HG02973 (cell line): ENCODE measurements at regions not wholly inside any gene's neighbourhood (a gene's known extent, or its start where the extent isn't known, plus 50 kb on each side); places are given as distances from the start of the nearest gene placed in this dataset.
"Not testable (repeated sequence)": the region's sequence is repeated elsewhere in the genome, so short reads cannot be mapped to it uniquely, and the experiment has no call there.

Experiments
- ATAC-seq: cut with Tn5 transposase; IDR thresholded peaks from one replicate; pipeline ENCODE4 v1.9.1; 2021; ENCODE audit warnings: moderate library complexity; ENCODE audit not compliant: unreplicated experiment

DNA sequence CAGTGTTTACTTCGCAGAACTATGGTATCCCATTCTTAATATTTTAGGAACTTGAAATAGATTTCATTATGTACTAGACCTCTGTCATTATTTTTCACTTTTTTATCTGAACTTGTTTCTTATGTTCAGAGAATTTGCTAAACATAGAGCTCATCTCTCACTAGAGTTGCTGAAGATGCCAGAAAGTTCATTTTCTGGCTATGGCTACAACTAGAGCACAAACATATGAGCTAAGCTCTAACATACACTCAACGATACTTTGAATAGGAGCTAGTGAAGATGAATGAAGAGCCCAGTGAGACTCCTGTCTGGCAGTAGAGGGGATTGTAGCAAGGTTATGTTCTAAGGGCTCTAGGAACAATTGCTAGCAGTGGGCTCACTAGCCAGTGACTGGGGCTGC is 582.2 kb downstream of the KIF4B start:
- ATAC-seq: no peak

DNA sequence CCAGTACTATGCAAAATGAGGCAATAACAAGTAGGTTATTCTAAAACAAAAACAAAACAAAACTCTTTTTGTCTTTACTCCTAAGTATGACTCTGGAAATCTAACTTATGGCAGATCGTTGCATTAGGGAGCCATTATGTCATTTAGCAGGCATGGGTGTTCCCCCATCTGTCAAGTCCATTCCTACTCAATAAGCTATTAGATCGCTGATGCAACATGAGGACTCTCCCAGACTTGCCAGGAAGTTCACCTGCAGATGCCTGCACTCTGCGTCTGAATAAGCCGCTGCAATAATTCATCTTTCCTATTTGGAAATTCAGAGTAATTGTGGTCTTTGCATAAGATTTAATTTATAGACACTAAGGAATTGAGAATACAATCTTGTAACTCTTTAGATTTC is 585.0 kb downstream of the KIF4B start:
- ATAC-seq: no peak

DNA sequence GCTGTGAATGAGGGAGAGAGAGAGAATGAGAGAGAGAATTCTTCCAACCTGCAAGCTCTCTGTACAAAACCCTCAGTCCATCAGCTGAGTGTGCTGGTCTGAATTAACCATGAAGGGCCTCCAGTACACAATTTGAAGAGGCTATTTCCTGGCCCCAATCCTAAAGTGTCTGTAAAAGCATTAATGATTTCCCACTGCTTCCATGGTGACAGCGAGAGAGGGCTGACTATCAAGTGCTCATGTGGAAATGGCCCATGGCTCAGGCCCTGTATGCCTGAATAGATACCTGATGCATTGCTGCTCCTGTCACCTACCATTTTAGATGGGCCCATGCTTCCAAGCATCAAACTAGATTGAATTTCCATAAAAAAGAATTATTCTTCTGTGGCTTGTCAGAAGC is 592.4 kb downstream of the KIF4B start:
- ATAC-seq: no peak

DNA sequence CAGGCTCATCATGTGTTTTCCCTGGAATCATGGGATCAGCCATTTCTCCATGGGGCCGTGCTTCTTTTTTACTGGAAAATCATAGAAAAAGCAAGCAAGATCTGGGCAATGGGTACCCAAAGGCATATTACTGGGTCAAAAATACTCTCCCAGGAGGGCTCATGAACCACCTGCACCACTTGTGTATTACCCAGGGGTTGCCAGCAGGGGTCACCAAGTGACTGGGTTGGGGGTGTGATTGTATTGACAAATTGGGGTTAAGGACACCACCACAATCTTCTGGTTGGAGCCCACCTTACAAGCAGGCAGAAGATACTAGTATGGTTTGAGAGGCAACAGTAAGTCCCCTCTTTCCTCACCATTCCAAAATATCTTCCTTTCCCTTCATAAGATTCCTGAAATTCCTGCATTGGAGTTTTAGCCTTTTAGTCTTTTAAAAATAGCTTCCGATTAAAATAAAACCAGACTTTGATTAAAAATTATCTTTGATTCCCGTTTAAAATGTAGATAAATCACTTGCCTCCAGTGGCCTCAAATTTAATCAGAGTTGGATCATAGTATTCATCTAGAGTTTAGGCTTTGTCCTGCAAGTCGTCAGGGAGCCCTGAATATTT is 603.3 kb downstream of the KIF4B start:
- ATAC-seq: peak; percentile 80

DNA sequence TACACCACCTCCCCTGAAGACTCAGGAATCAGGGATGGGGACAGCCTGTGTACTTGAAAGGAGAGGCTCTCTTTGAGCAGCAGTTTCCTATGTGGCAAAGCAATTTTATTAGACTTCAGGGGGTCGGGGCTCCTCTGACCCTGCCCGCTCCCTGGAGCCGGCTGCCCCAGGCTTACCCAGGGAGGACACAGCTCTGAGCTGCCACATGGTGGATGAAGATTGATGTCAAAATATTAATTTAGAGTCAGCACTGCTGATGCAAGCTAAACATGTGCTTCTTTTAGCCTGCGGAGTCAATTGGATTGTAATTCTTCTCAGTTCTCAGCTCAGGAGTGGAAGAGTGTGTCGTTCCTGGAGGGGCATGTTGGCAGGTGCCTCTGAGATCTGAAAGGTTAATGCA is 606.1 kb downstream of the KIF4B start:
- no peak for ATAC-seq

DNA sequence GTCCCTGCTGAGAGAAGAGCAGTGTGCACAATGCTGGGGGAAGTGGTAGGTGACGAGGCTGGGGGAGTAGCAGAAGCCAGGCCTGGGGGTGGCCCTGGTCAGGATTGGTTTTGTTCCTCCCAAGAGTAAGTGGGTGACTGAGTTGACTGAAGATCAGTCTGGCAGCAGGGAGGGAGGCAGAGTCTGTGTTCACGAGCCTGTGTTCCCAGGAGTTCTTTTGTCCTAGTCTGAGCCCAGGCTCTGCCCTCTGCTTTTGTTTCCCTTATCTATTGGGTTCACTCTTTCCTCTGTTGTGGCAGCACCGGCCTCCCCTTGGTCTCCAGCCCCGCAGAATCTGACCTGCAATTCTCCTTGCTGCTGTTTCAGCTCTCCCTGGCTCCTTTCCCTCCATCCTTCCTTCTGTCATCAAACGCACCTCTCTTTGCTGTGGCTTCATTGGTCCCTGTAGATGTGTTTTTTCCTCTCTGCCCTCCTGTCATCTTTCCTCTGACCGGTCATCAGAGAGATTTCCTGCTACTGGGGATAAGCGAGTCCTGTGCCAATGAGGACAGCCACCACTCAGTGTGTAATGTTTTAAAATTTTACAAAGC is 607.4 kb downstream of the KIF4B start:
- no peak for ATAC-seq

DNA sequence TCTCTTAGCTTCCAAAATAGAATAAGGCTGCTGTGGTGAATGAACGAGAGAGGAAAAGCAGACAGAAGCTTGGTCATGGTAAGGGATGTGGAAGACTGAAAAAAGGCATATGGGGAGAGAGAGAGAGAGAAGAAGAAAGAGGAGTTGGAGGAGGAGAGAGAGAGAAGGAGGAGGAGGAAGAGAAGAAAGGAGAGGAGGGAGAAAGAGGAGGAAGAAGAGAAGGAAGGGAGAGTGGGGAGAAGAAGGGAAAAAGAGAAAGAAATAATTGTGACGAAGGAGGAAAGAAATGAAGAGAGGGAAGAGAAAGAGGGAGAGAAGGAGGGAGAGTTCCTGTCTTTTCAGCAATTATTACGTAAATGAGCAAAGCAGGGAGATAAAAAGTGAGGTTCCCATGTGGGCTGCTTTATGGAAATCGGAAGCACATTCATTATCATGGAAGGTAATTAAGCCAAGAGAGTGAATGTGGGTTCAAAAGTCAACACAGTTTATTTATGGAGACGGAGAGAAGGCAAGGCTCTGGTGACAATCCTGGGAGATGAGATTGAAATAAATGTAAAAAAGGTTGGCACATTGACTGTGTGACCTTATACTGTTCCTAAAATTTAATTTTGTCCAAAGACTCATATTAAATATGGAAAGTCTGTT is 611.2 kb downstream of the KIF4B start:
- no peak for ATAC-seq

DNA sequence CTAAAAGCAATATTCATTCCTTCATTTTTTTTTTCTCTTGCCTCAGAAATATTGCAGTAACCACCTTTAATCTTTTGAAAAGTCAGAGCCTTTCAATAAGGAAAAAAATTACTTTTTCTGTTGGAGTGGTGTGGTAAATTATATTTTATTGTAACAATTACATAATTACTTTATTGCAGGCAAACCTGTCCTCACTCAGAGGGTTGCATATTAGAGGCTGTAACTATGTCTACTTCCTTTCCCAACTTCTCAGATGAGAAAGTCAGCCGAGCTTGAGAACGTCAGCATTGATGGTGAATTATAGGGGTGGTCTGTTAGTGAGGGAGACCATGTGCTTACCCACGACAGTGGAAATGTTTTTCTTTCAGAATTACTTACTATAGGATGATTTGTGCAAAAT is 611.8 kb downstream of the KIF4B start:
- no peak for ATAC-seq

DNA sequence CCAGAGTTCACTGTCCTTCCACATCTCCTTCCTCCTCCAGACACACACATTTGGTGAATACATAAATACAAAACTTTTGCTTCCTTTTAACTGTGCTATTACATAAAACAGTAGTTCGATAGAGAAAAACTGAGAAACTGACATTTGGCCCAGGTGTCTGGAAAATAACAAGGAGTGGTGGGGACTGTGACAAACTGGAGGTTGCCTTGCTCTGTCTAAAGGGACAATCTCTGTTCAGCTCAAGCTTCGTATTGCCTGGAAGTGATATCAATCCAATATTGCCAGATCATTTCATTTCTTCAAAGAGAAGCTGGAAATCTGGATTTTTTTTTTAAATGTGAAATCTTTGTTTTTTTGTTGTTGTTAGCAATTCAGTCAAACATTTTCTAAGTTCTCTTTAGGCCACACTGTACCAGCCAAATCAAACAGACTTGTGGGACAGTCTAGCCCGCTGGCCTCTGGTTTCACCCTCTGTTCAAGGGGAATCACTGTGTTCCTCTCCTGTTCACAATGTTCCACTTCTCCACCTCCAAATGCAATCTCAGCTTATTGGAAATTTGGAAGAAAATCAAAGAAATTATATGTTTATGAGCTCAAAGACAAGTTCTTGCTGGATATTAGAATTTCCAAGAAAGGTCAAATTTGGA is 612.5 kb downstream of the KIF4B start:
- ATAC-seq: no peak

DNA sequence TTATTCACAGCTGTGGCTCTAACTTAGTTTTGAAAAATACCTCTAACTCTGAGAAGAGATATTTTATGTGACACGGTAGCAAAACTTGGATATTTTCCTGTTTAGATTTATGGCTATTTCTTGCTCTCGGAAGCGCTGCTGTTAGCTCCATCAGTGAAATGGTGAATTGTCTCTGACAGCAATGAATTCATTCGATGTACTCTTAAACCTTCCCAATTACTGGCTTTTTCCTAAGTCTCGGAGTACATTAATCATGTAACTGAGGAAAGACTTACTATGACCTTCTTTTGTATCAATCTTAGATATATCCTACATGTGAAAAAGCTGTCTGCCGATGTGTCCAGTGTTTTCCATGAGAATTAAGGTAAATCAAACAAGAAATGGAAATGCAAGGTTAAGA is 613.0 kb downstream of the KIF4B start:
- ATAC-seq: no peak

DNA sequence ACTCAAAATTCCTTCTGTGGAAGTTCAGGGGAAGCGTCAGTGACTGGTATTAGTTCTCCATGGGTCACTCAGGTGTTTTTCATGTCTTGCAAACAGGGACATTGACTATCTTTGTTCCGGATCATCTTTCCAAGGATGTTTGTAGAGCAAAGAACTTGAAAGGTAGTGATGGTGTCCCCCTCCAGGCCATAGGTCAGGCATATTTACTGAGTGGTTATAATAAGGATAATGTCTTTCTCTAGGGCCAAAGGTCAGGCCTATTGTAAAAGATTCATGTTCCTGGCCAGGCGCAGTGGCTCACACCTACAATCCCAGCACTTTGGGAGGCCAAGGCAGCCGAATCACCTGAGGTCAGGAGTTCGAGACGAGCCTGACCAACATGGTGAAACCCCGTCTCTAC is 614.8 kb downstream of the KIF4B start:
- ATAC-seq: no peak

DNA sequence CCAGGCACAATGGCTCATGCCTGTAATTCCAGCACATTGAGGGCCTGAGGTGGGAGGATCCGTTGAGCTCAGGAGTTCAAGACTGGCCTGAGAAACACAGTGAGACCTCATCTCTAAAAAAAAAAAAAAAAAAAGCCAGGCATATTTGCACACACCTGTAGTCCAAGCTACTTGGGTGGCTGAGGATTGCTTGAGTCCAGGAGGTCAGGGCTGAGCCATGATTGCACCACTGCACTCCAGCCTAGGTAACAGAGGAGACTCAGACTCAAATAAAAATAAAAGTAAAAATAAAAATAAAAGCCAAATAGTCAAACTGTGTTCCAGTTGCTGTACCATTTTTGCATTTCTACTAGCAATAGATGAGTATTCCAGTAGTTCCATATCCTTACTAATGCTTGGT is 616.0 kb downstream of the KIF4B start:
- no peak for ATAC-seq

DNA sequence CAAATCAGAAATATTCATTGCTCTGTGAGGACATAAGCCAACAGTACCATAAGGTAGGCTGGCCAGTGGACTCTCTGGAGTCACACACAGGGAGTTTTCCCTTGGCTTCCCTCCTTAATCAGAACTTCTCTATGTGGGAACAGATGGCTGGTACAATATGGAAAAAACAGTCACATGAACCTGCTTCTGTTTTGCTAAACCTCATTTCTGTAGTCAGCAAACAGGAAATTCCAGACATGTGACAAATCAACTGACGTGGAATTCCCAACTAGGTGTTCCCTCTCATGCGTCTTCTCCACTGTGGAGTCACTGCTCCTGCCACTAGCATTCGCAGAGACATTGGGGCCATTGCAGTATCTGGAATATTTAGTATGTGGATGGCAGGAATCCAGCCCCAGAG is 617.6 kb downstream of the KIF4B start:
- no peak for ATAC-seq

DNA sequence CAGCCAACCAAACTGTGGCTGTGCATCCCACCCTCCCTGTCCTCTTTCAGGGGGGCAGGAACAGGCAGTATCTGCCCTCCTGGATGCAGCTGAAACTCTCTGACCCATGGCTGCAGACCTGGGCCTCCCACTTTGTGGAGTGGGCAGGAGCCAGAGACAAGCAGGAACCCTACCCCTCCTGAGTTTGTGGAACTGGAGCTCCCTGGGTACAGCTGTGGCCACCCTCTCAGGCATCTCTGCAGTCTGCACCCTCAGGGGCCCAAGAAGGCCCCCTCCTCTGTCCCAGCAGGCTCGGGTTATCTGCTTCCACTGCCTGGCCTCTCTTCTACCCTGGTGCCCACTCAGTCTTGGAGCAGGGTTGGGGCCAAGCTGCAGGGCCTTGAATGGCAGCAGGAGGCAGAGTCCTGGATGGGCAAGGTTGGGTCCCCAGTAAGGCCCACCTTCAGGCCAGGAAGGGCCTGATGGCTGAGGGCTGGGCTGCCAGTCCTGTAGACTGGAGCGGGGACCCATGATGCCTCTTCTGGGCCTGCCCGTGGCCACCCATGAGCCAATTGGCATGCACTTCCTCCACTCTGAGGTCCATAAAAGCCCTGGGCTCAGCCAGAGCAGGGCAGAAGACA is 619.9 kb downstream of the KIF4B start:
- ATAC-seq: no peak

DNA sequence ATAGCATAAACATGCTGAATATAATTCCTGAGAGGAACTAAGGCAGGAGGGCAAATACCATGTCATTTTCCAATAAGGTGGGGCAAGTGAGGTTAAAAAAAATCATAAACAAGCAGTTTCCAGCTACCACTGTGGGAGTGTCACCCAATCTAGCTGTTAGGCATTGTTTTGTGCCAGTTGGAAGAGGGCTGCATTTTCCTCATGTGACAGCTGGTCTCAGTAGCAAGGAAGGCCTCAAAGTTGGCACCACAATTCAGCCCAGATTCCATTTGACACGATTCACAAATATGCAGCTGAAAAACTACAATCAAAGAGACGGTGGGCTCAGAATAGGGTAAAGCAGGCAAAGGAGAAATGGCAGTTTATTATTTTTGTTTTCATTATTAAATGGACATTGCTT is 636.1 kb downstream of the KIF4B start:
- ATAC-seq: no peak

DNA sequence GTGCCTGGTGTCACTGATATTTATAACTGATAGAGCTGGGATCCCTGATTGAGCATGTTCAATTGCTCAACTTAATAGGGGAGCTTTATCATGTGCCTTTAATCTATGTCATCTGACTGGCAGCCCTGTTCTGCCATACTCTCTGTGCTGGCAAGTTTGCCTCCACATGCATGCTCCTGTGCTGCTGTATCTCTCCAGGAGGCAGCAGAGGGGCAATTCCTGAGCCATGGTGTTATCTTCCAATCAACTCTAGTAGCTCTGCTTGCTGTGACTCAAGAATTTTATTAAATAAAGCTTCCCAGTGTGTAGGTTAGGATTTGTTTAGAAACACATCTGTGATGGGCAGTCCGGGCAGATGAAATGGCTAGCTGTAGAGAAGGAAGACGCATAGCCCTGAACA is 642.0 kb downstream of the KIF4B start:
- ATAC-seq: no peak

DNA sequence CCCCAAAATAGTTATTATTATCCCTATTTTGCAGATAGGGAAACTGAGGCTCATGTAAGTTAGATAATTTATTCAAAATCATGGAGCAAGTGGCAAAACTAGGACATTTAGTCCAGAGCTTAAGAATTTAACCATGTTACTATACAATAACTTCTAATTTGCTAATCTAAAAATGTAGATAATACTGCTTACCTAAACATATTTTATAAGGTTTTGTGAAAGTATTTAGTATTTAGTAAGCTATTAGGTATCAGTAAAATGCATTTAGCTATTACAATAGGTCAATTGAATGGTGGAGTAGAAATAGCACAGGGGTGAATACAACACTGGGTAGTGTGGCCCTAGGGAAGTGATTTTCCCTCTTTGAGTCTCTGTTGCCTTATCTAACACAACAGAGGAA is 648.3 kb downstream of the KIF4B start:
- ATAC-seq: no peak

DNA sequence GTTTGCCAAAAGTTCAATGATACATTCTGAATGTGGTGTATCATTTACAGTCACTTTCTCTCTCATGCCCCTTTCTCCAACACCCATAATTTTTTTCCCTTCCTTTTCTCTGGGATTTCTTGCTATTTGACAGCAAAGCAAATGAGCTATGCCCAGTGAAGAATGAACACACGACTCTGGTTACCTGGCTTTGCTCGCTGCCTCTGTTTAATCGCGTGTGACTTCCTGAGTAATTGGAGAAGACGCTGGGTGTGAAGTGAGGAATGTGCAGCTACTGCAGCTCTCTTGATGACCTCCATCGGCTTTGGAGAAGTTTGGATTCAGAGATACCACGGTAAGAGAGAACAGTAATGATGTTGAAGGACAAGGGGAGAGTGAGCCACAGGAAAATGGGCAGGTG is 651.8 kb downstream of the KIF4B start:
- ATAC-seq: no peak

DNA sequence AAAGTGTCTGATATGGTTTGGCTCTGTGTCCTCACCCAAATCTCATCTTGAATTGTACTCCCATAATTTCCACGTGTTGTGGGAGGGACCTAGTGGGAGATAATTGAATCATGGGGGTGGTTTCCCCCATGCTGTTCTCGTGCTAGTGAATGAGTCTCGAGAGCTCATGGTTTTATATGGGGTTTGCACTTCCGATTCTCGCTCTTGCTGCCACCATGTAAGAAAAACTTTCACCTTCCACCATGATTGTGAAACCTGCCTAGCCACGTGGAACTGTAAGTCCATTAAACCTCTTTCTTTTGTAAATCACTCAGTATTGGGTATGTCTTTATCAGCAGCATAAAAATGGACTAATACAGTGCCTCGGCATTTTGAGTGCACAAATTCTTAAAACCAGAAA is 655.0 kb upstream of the SGCD start:
- ATAC-seq: not testable (repeated sequence)

DNA sequence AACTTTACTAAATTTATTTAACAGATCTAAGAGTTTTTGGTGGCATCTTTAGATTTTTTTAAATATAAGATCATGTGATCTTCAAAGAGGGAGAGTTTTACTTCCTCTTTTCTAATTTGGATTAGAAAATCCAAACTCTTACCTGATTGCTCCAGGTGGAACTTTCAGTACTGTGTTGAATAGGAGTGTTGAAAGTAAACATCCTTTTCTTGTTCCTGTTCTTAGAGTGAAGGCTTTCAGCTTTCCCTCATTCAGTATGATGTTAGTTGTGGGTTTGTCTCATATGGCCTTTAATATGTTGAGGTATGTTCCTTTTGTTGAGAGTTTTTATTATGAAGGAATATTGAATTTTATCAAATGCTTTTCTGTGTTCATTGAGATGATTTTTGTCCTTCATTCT is 650.0 kb upstream of the SGCD start:
- ATAC-seq: no peak

DNA sequence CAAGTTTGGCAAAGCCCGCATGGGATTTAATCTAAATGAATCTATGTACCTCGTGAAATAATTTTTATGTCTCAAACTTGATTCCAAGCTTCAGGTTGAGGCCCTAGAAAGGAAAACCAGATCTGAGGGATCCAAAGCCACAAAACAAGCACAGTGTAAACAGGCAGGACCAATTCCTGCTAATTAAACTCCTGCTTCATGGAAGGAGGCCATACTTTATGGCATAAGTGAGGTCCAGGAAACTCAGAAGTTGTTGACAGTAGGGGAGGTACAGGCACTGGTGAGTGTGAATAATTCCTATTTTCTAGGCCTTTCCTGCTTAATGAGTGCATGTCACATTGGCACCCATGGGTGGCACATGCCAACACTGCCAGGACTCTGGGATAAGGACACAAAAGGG is 648.6 kb upstream of the SGCD start:
- ATAC-seq: no peak

DNA sequence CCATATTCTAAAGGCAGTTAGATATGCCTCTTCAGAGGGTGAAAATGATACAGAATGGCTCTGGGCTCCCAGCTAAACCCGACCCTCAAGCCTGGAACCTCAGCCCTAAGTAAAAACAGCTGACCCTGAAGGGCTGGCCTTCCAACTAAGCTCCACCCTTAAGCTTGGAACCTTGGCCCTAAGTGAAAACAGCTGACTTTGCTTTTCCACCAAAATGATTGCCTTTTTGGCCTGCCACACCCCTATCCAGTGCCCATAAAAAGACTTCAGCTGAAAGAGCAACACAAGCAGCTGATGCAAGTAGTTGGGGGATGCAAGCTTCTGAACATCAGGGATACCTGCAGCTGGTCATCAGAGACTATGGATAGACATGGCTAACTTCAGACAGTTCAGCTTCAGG is 647.4 kb upstream of the SGCD start:
- no peak for ATAC-seq
